SK-N-MC (cell line): ENCODE measurements at regions not wholly inside any gene's neighbourhood (a gene's known extent, or its start where the extent isn't known, plus 50 kb on each side); places are given as distances from the start of the nearest gene placed in this dataset.

Source experiments
- DNase-seq: peaks from one replicate; pipeline ENCODE4 v3.0.0-alpha.2; 2011; ENCODE audit warnings: low read depth, low spot score
- H3K27ac ChIP-seq: fragments of 200-600 bp; sonication (generic); 2 replicates; pipeline ENCODE4 v1.5.1; 2016; ENCODE audit warnings: mixed run types
- H3K36me3 ChIP-seq: fragments of 200-600 bp; sonication (generic); 2 replicates; pipeline ENCODE4 v1.6.1; 2017; ENCODE audit warnings: antibody characterized with exemption, low read length, mixed read lengths; ENCODE audit not compliant: insufficient read depth
- H3K4me3 ChIP-seq: fragments of 200-600 bp; sonication (generic); 2 replicates; pipeline ENCODE4 v1.5.1; 2016
- H3K9ac ChIP-seq: fragments of 200-600 bp; sonication (generic); 2 replicates; pipeline ENCODE4 v1.8.0; 2017; ENCODE audit warnings: mixed run types, mixed read lengths; ENCODE audit not compliant: insufficient read length
- H3K9me3 ChIP-seq: fragments of 200-600 bp; sonication (generic); 2 replicates; pipeline ENCODE4 v1.6.1; 2017; ENCODE audit warnings: low read depth, mild to moderate bottlenecking, antibody characterized with exemption, low read length, moderate library complexity, mixed read lengths
- EZH2 ChIP-seq: fragments of 200-600 bp; sonication (generic); IDR thresholded peaks from one replicate; pipeline ENCODE4 v1.6.1; 2017; ENCODE audit warnings: antibody characterized with exemption
- FOXP2 ChIP-seq: optimal IDR thresholded peaks from 2 replicates; pipeline ENCODE3; 2011; ENCODE audit warnings: mild to moderate bottlenecking, moderate library complexity; ENCODE audit not compliant: insufficient read depth; ENCODE audit errors: extremely low read length, control extremely low read depth
- POLR2AphosphoS5 ChIP-seq: IDR thresholded peaks from 2 replicates; pipeline ENCODE4 v1.6.1; 2012; ENCODE audit warnings: mild to moderate bottlenecking, low read depth, low read length, borderline replicate concordance

- Histone ChIP-seq H3K4me3 (no peak overlapping the region), H3K9me3 (no peaks in the 10 kb centered on the region), H3K9ac (no peak overlapping the region), H3K27ac (no peak overlapping the region), H3K36me3 (no peaks in the 10 kb centered on the region)
- DNase-seq = no peak
- TF ChIP-seq FOXP2 (no peak), POLR2AphosphoS5 (no peak), EZH2 (no peak)
Measured at GRCh38 chr10:64071218-64071617, 550.0 kb downstream of the REEP3 start.

- no peak overlapping the region for H3K4me3 ChIP-seq
- no peak for DNase-seq
- no peaks in the 10 kb centered on the region for H3K9me3 ChIP-seq
- no peaks in the 10 kb centered on the region for H3K36me3 ChIP-seq
- TF ChIP-seq FOXP2 (no peak), POLR2AphosphoS5 (no peak), EZH2 (no peak)
- H3K27ac ChIP-seq = no peak overlapping the region
- no peak overlapping the region for H3K9ac ChIP-seq
Measured at GRCh38 chr10:64075604-64076003, 554.4 kb downstream of the REEP3 start.

GRCh38 chr10:64076322-64076940, 555.2 kb downstream of the REEP3 start:
- Histone ChIP-seq H3K27ac (no peak overlapping the region), H3K36me3 (no peaks in the 10 kb centered on the region), H3K9me3 (no peaks in the 10 kb centered on the region), H3K9ac (no peak overlapping the region), H3K4me3 (no peak overlapping the region)
- no peak for DNase-seq
- no peak for TF ChIP-seq POLR2AphosphoS5
- no peak for TF ChIP-seq FOXP2
- no peak for TF ChIP-seq EZH2

GRCh38 chr10:64079341-64079740, 558.1 kb downstream of the REEP3 start:
- no peak for TF ChIP-seq EZH2
- no peak for TF ChIP-seq POLR2AphosphoS5
- no peak for TF ChIP-seq FOXP2
- Histone ChIP-seq H3K27ac (no peak overlapping the region), H3K9ac (no peak overlapping the region), H3K36me3 (no peaks in the 10 kb centered on the region), H3K4me3 (no peak overlapping the region), H3K9me3 (no peaks in the 10 kb centered on the region)
- no peak for DNase-seq

- H3K36me3 ChIP-seq = no peaks in the 10 kb centered on the region
- no peak overlapping the region for H3K9ac ChIP-seq
- TF ChIP-seq EZH2 = no peak
- TF ChIP-seq FOXP2 = no peak
- TF ChIP-seq POLR2AphosphoS5 = no peak
- no peak for DNase-seq
- H3K4me3 ChIP-seq = no peak overlapping the region
- H3K27ac ChIP-seq = no peak overlapping the region
- no peaks in the 10 kb centered on the region for H3K9me3 ChIP-seq
Measured at GRCh38 chr10:64080071-64080470, 558.9 kb downstream of the REEP3 start.

GRCh38 chr10:64081947-64082482, 560.8 kb downstream of the REEP3 start:
- TF ChIP-seq POLR2AphosphoS5 (no peak), FOXP2 (no peak), EZH2 (no peak)
- H3K9ac ChIP-seq = no peak overlapping the region
- no peak overlapping the region for H3K27ac ChIP-seq
- H3K9me3 ChIP-seq = no peaks in the 10 kb centered on the region
- H3K36me3 ChIP-seq = no peaks in the 10 kb centered on the region
- no peak for DNase-seq
- no peak overlapping the region for H3K4me3 ChIP-seq

- Histone ChIP-seq H3K4me3 (no peak overlapping the region), H3K9me3 (no peaks in the 10 kb centered on the region), H3K36me3 (no peaks in the 10 kb centered on the region), H3K27ac (no peak overlapping the region), H3K9ac (no peak overlapping the region)
- DNase-seq = no peak
- TF ChIP-seq EZH2 (no peak), POLR2AphosphoS5 (no peak), FOXP2 (no peak)
Measured at GRCh38 chr10:64086083-64086767, 565.0 kb downstream of the REEP3 start.

- no peaks in the 10 kb centered on the region for H3K9me3 ChIP-seq
- DNase-seq = no peak
- no peak for TF ChIP-seq FOXP2
- TF ChIP-seq POLR2AphosphoS5 = no peak
- no peak for TF ChIP-seq EZH2
- no peak overlapping the region for H3K9ac ChIP-seq
- H3K4me3 ChIP-seq = no peak overlapping the region
- no peak overlapping the region for H3K27ac ChIP-seq
- H3K36me3 ChIP-seq = no peaks in the 10 kb centered on the region
Measured at GRCh38 chr10:64089648-64090047, 568.4 kb downstream of the REEP3 start.
